GM19023 (cell line): ENCODE measurements at regions not wholly inside any gene's neighbourhood (a gene's known extent, or its start where the extent isn't known, plus 50 kb on each side); places are given as distances from the start of the nearest gene placed in this dataset.

ENCODE experiments used
- ATAC-seq: cut with Tn5 transposase; IDR thresholded peaks from one replicate; pipeline ENCODE4 v1.9.1; 2021; ENCODE audit warnings: mild to moderate bottlenecking, moderate library complexity; ENCODE audit not compliant: unreplicated experiment

DNA sequence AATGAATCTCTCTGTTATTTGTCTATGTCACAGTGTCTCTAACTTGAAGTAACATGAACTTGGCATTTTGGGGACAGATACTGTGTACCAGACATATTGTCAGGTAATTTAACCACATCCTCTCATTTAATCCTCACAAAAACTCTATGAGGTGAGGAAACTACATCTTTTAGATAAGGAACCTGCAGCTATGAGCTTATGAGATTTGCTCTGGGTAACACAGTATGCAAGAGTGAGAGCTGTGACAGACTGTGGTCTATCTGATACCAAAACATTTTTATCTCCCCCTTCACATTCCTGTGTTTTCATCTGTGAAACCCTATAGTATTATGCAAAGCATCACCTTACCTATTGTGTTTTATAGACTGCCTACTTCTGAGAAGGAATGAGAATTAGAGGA lies 58.4 kb upstream of the HS3ST1 start:
- no peak for ATAC-seq

- ATAC-seq = no peak
Observed at GRCh38 chr4:11485926-11486325, 57.2 kb upstream of the HS3ST1 start.

DNA sequence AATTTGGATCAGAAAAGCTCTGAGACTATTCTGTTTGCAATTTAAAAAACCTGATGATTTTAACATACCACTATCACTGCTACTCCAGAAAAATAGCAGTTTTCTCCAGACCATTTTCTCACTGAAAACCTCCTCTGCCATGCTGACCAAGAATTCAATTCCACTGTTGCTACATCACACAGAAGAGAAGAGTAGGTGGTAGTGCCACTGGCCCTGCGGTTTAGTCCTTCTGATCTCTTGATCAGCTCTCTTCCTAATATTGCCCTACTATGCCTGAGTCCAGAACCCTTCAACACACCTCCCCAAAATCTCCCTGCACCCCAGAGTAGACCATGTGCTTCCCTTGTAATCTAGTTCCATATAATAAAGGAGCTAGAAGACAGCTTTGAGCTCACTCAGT lies 55.8 kb upstream of the HS3ST1 start:
- no peak for ATAC-seq

DNA sequence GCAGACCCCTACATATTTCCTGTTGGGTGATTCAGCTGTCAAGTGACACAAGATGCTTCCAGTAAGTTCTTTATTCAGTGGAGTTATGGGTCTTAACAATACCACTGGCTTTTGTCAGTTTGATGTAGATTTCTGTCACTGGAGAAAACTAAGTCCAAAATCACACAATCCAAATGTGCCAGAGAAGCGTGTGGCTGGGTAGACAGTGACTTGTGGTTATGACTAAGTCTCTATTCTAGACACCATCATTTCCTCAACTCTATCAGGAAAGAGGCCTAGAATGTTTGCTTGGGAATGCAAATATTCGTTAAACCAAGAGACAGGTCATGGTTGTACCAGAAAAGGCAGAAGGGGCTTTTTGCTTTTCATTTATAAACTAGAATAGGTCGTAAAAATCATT lies 54.4 kb upstream of the HS3ST1 start:
- no peak for ATAC-seq

DNA sequence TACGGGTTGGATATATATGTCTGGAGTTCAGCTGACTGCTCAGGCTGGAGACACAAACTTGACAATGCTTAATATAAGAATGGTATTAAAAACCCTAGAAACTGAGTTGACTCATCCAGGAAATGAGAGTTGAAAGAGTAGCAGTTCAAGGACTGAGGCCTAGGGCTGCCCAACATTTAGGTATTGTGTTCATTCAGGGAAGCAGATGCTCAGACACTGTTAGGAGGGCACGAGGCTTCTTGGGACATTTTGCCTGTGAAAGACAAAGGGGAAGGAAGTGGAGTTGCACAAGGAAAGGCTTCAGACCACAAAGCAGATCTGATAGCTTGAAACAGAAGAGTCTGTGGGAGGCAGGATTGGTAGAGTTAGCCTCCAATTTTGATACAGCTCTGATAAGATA lies 52.0 kb upstream of the HS3ST1 start:
- peak; percentile 65 for ATAC-seq
